SH-SY5Y (cell line): ENCODE measurements at regions not wholly inside any gene's neighbourhood (a gene's known extent, or its start where the extent isn't known, plus 50 kb on each side); places are given as distances from the start of the nearest gene placed in this dataset.

Experiments used
- GATA2 ChIP-seq: IDR thresholded peaks from 2 replicates; pipeline ENCODE4 v1.6.1; 2011; ENCODE audit warnings: mild to moderate bottlenecking, low read depth, low read length
- GATA3 ChIP-seq: IDR thresholded peaks from 2 replicates; pipeline ENCODE4 v1.6.1; 2011; ENCODE audit warnings: low read depth, mild to moderate bottlenecking, low read length, moderate library complexity

DNA sequence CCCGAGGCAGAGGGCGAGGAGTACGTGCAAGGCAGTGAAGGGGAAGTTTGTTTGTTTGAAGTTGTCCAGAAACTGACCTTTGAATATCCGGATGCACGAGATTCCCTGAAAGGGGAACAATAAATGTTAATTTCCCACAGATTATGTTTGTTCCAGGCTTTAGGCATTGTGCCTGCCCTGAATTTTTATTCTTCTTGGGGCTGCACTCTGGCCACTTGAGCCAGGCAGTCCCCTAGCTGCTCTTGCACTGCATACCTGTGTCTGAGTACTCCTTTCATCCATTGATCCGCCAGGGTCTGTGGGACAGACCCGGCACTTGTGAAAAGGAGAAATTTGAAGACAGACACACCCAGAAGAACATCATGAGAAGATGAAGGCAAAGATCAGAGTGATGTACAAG is 343.5 kb upstream of the FOXK1 start:
- TF ChIP-seq GATA3 (no peak), GATA2 (no peak)
